ENCODE measurements at regions not wholly inside any gene's neighbourhood (a gene's known extent, or its start where the extent isn't known, plus 50 kb on each side); places are given as distances from the start of the nearest gene placed in this dataset.

DNA sequence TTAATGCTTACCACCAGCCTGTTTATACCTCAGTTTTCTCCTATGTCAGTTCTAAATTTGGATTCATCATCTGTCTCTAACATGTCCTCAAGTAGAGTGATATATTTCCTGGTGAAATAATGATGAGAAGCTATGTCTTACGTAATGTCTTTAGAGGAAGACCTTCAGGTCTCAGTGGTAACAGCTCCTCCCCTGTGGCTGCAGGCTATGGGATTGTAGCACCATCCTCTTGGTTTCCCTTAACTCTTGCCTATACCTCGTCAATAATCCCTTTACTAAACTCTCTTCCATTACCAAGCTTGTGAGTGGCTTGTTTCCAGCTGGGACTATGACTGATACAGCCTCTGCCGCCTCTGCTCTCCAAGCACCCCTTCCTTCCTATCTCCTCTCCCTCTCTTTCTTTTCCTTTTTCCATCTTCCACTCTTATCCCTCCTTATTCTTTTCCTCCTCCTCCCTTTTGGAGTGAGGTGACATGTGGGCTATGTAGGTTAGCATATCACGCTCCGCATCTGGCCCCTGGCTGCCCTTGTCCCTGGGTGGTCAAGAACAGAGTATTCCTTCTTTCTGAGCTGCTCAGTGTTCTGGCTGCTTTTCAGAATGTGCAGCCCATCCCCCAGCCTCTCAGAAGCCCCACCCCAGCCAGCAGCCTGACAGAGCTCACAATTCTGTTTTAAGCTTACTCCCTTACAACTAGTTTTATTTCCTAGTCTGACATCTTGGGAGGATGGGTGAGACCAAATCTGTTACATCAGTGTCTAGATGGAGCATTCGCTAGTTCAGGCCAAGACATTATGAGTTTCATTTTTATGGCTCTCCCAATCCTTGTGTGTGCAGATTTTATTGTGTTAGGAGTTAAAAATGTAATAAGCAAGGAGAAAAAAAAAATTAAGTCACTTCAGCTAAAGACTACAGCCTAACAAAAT, 75.0 kb upstream of the RNU6-1 start:
- POLR2A ChIA-PET: no interaction called here
- no peak overlapping the region for H3K27ac ChIP-seq (ENCODE audit: insufficient read depth, low read depth, low read length)
- dilution Hi-C loops (cut with MboI; ENCODE audit: extremely low pct_ligation_motif_present, low sequenced_read_pairs): no loop called here

More for the DNA sequence above, 75.0 kb upstream of the RNU6-1 start:
- no peak for DNase-seq (ENCODE audit: low read depth, low spot score)
- H3K79me2 ChIP-seq (ENCODE audit: control insufficient read depth, insufficient read depth, low read length): no peaks in the 10 kb centered on the region
- H3K4me1 ChIP-seq (ENCODE audit: control insufficient read depth, extremely low read depth, insufficient read depth, low read length): no peaks in the 10 kb centered on the region
- FAIRE-seq: no peak
- no peak overlapping the region for H2AFZ ChIP-seq (ENCODE audit: low read depth, low read length)
- no peak overlapping the region for H3K4me2 ChIP-seq (ENCODE audit: insufficient read depth, low read length)
- CTCF ChIA-PET: interaction anchor here (1.0 kb wide), 1 partner anchor 9 kb away, joined by 3 read pairs; no protein-coding TSS in a partner anchor
- no peak for TF ChIP-seq POLR2AphosphoS5 (IDR thresholded peaks at IDR 0.05; ENCODE audit: insufficient read depth, low read depth, low read length)
- no peak for TF ChIP-seq CTCF (IDR thresholded peaks at IDR 0.05; ENCODE audit: extremely low read depth in 1 of 2, insufficient read depth in 1 of 2, low read depth in 1 of 2, low read length in 2 of 2)
- no peak for TF ChIP-seq JUN (IDR thresholded peaks at IDR 0.05; ENCODE audit: borderline replicate concordance, insufficient read depth, insufficient read length, low read depth)
- TF ChIP-seq POLR2A (IDR thresholded peaks at IDR 0.05; ENCODE audit: low read depth, low read length): no peak
- TF ChIP-seq, protein P1, sequence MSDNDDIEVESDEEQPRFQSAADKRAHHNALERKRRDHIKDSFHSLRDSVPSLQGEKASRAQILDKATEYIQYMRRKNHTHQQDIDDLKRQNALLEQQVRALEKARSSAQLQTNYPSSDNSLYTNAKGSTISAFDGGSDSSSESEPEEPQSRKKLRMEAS (IDR thresholded peaks at IDR 0.05; ENCODE audit: insufficient read depth, insufficient read length): no peak
- TF ChIP-seq EZH2 (IDR thresholded peaks at IDR 0.05; ENCODE audit: borderline replicate concordance, low read depth, low read length, severe bottlenecking): no peak
- TF ChIP-seq FOS (IDR thresholded peaks at IDR 0.05; ENCODE audit: borderline replicate concordance, insufficient read depth, low read length): no peak
- no peak overlapping the region for H3K4me3 ChIP-seq (replicated peaks in 1 of 3; ENCODE audit: insufficient read depth in 1 of 3, low read depth in 1 of 3, low read length in 3 of 3)
- H4K20me1 ChIP-seq (replicated peaks; ENCODE audit: control insufficient read depth, extremely low read depth, insufficient read depth, low read length): no peaks in the 10 kb centered on the region
- intact Hi-C loops (cut with micrococcal nuclease): no loop called here
- no peaks in the 10 kb centered on the region for H3K36me3 ChIP-seq (ENCODE audit: control insufficient read depth in 2 of 2, extremely low read depth in 1 of 2, insufficient read depth in 2 of 2, low read length in 2 of 2)
- no peak overlapping the region for H3K9ac ChIP-seq (replicated peaks; ENCODE audit: extremely low read depth, insufficient read depth, low read length)
- peaks cover 8 to 13% of the 10 kb centered on the region in 2 experiments for H3K27me3 ChIP-seq (ENCODE audit: control insufficient read depth in 2 of 2, insufficient read depth in 2 of 2, low read length in 2 of 2)
- H3K9me1 ChIP-seq (replicated peaks; ENCODE audit: control insufficient read depth, extremely low read depth, insufficient read depth, low read length): no peaks in the 10 kb centered on the region
- no peaks in the 10 kb centered on the region for H3K9me3 ChIP-seq (replicated peaks; ENCODE audit: control insufficient read depth, insufficient read depth, low read length)
- no TSS peak for BruUV-seq (replicated peaks)
